ENCODE measurements at regions not wholly inside any gene's neighbourhood (a gene's known extent, or its start where the extent isn't known, plus 50 kb on each side); places are given as distances from the start of the nearest gene placed in this dataset.

GRCh38 chr10:6305401-6306321 is 102.9 kb downstream of the PFKFB3 start:
- no peak for DNase-seq (ENCODE audit: low spot score)
- Histone ChIP-seq H3K27ac (no peak overlapping the region), H3K4me3 (no peak overlapping the region)
- no peak for TF ChIP-seq CTCF (IDR thresholded peaks at IDR 0.05)

- TF ChIP-seq CTCF (IDR thresholded peaks at IDR 0.05): no peak
- Histone ChIP-seq H3K4me3 (no peak overlapping the region), H3K27ac (no peak overlapping the region)
- DNase-seq (ENCODE audit: low spot score): no peak
Measured at GRCh38 chr10:6306917-6307316, 104.2 kb downstream of the PFKFB3 start.

GRCh38 chr10:6309816-6310215 is 107.1 kb downstream of the PFKFB3 start:
- Histone ChIP-seq H3K27ac (no peak overlapping the region), H3K4me3 (no peak overlapping the region)
- no peak for DNase-seq (ENCODE audit: low spot score)
- TF ChIP-seq CTCF (IDR thresholded peaks at IDR 0.05): no peak

- no peak for TF ChIP-seq CTCF (IDR thresholded peaks at IDR 0.05)
- Histone ChIP-seq H3K4me3 (no peak overlapping the region), H3K27ac (no peak overlapping the region)
- DNase-seq (ENCODE audit: low spot score): no peak
Measured at GRCh38 chr10:6310977-6311376, 108.2 kb downstream of the PFKFB3 start.

GRCh38 chr10:6311700-6312330 is 109.1 kb downstream of the PFKFB3 start:
- H3K4me3 ChIP-seq: no peak overlapping the region
- DNase-seq (ENCODE audit: low spot score): no peak
- no peak overlapping the region for H3K27ac ChIP-seq
- TF ChIP-seq CTCF (IDR thresholded peaks at IDR 0.05): no peak

GRCh38 chr10:6312636-6313035 is 109.9 kb downstream of the PFKFB3 start:
- no peak for DNase-seq (ENCODE audit: low spot score)
- TF ChIP-seq CTCF (IDR thresholded peaks at IDR 0.05): no peak
- Histone ChIP-seq H3K4me3 (no peak overlapping the region), H3K27ac (no peak overlapping the region)
